Renal pelvis (tissue), 1 donor: ENCODE measurements at regions not wholly inside any gene's neighbourhood (a gene's known extent, or its start where the extent isn't known, plus 50 kb on each side); places are given as distances from the start of the nearest gene placed in this dataset.

Experiments
- DNase-seq: peaks from one replicate; pipeline ENCODE4 v3.0.0-alpha.2; 2013

- DNase-seq = no peak
These were observed 50.8 kb upstream of the NAV2 start for GRCh38 chr11:19661827-19662226.

- no peak for DNase-seq
These were observed 52.6 kb upstream of the NAV2 start for GRCh38 chr11:19660076-19660475.

DNA sequence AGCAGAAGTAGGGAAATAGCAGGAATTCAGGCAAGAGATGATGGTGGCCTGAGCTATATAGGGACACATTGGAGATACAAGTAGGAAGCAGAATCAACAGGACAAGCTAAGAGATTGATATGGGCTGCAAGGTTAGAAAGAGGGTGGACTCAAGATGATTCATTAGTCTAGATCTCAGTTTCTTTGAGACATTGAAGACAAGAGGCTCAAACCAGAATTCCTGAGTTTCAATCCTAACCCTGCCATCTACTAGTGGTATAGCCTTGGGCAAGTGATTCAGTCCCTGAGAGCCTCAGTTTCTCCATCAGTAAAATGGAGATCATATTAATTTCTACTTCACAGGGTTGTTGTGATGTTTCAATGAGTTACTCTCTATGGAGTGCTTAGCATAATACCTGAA is 53.1 kb upstream of the NAV2 start:
- DNase-seq = no peak

- no peak for DNase-seq
These were observed 54.3 kb upstream of the NAV2 start for GRCh38 chr11:19658344-19658743.

DNA sequence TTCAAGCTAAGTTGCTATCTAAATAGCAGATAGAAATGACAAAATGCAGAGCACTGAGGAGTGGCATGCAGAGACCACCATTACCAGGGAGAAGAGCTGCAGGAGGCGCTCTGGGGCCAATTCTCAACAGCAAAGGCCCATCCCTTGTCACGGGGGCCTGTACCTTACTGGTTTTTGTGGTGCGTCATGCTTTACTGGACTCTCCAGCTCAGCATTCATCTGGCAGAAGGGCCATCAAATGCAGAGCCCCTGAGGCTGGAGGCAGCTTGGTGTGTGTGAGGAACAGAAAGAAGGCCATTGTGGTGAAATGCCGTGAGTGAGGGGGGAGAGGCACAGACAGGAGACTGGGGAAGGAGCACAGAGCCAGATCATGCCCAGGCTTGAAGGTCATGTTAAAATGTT is 56.5 kb upstream of the NAV2 start:
- DNase-seq = no peak

GRCh38 chr11:19652623-19653375 is 59.8 kb upstream of the NAV2 start:
- no peak for DNase-seq

- no peak for DNase-seq
These were observed 61.0 kb upstream of the NAV2 start for GRCh38 chr11:19651653-19652052.

DNA sequence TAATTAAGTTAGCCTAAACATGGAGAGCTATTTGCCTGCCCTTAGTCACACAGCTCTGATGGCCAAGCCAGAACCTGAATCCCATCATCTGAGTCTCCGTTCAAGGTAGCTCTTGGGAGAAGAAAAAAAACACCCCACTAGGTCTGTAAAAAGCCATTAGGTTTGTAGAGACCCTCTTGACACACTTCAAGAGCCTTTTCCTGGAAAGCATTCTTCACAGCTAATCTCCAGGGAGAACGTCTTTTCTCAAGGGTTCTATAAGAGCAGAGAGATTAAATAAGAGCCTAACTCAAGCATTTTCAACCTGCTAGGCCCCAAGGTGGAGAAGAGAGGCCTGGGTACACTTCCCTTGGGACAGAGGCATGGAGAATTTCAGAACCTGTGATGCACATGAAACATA is 61.6 kb upstream of the NAV2 start:
- DNase-seq = no peak

GRCh38 chr11:19650467-19650866 is 62.2 kb upstream of the NAV2 start:
- no peak for DNase-seq

- DNase-seq = no peak
These were observed 62.9 kb upstream of the NAV2 start for GRCh38 chr11:19649751-19650150.

DNA sequence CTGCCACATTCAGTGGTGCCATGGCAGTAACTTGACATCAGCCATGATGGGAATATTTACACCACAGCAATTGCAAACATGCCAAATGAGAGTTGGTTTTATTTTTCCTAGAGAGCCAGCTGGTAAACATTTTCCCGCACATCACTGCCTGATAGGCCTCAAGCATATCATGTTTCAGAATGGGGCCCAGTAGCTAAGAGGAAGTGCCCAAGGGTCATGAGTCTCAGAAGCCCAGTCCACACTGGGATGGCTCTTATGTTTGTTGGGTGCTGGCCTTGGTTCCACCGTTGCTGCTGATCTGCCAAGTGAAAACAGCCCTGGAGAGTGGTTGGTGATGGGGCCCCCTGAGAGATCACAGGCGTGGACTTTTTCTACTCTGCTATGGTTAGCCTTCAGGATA is 64.3 kb upstream of the NAV2 start:
- DNase-seq = no peak

- DNase-seq = no peak
These were observed 64.8 kb upstream of the NAV2 start for GRCh38 chr11:19647816-19648215.

GRCh38 chr11:19646921-19647320 is 65.7 kb upstream of the NAV2 start:
- peak; percentile 4 for DNase-seq

GRCh38 chr11:19646308-19646707 is 66.3 kb upstream of the NAV2 start:
- DNase-seq = no peak

DNA sequence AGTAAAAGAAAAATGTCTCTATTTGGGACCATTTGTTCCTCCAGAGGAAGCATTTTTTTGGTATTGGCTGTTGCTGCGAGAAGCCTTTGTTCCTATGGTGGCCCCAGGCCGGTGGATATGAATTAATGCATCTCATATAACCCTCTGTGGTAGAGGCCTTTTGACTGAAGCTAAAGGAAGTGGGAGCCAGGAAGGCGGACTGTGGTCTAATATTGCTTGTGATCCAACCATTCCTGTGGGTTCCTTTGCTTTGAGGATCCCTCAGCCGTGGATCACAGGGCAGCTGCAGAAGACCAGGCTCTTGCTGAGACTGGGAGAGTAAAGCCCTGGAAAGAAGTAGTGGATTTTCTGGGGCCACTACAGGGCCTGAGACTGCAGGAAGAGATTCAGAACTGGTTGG is 68.3 kb upstream of the NAV2 start:
- no peak for DNase-seq

DNA sequence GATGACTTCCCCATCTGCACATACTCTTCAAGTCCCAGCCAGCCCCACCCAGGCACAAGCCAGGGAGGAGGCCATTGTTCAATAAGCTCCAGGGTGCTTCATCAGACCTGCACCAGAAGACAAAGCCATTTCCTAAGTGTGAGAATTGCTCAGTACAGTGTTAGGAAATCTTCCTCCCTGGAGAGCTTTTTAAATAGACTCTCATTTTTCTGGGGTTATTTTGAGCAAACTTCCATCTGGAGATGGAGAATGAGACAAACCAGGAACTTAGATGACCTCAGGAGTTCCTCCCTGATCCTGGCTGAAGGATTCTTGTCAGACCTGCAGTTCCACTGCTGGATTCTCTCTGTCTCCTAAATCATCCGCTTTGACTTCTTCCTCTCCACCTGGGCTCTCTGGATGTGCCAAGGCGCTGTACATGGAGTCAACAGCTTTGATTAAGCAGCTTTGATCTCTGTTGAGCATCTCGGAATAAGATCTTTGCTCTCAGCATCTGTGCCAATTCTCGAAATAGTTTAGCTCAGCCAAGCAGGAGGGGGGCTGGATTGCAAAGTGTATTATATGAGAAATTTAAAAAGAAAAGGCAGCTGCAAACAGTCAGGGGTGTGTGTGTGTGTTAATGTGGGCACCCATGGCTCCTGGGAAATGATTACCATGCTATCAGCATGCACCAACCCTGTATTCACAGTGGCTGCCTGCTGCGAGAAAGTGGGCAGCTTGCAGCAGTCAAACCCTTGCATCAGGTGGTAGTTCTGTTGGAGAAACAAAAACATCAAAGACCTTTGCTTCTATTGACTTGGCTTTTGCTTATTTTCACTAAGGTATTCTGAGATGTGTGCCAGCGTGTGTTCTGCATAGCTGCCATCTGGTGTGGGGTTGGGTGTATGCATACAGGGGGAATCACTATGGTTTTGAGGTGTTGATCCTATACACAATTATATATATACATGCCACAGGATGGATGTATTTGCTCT is 70.2 kb upstream of the NAV2 start:
- DNase-seq = no peak

GRCh38 chr11:19639603-19640105 is 73.0 kb upstream of the NAV2 start:
- DNase-seq = no peak

- no peak for DNase-seq
These were observed 77.3 kb upstream of the NAV2 start for GRCh38 chr11:19635332-19635731.

DNA sequence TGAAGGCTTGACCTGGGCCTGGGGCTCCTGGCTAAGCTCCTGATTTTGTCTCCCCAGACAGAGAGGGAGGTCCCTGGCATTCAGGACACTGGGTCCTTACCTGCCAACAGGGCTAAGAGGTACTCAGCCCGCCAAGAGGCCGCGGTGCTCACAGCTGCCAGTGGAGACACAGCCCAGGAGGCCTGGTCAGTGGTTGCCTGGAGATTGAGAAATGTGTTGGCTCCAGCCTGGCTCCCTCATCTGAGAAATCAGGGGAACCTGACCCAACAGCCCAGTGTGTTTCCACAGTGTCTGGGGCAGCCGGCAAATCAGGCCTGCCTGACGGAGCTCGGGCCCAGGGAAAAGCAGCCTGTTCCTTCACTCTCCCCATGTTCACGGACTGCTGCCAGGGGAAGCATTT is 79.4 kb upstream of the NAV2 start:
- DNase-seq = no peak

- DNase-seq = no peak
These were observed 80.2 kb upstream of the NAV2 start for GRCh38 chr11:19632499-19632834.

DNA sequence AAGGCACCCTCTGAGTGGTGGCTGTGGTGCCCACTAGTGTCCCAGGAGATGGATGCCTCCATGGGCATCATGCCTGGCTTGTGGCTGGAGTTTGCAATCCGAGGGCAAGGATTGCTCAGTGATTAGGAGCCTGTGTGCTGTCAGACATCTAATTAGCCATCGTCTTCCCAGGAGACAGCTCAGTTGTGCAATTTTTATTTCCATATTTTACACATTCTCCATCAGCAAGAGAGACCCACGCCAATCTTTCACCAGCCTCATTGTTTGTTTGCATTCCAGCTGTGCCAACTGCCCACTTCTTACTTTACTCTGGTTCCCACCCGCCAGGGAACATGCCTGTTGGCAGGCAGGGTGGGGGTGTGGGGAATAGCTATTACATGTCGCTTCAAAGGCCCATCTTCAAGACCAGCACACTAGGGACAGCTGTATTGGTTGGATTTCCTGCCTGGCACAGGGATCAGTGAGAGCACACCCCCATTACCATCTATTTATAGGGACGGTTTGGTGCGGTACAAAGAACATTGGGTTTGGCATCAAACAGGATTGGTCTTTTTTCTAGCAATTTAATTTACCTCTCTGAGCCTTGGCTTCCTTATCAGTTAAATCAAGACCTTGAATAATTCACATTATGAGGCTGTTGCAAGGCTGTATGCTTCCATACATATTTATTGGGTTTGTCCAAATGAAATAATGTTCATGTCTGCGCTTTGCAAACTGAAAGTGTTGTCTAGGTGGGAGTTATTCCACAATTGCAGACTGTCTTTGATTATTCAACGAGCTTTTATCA is 80.7 kb upstream of the NAV2 start:
- no peak for DNase-seq

DNA sequence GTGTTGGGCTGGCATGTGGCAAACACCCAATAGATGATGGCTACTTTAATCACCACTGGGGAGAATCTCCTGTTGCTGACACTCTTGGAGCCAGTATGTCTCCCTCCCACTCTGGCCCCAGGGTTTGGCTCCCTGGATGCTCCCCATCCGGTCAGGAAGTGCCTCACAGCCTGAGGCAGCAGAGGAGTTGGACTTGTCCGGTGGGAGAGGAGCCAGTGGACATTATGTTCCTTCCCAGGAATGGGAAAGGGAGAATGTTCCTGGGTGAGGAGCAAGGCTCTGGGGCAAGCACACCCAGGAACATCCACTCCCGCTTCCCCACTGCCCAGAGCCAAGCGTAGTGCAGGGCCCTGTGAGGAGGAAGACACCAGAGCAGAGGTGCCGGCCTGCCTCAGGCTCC is 84.6 kb upstream of the NAV2 start:
- no peak for DNase-seq
